ENCODE measurements at regions not wholly inside any gene's neighbourhood (a gene's known extent, or its start where the extent isn't known, plus 50 kb on each side); places are given as distances from the start of the nearest gene placed in this dataset.
A peak's percentile ranks its signal among the peaks of the same experiment; 100 is the strongest.

DNA sequence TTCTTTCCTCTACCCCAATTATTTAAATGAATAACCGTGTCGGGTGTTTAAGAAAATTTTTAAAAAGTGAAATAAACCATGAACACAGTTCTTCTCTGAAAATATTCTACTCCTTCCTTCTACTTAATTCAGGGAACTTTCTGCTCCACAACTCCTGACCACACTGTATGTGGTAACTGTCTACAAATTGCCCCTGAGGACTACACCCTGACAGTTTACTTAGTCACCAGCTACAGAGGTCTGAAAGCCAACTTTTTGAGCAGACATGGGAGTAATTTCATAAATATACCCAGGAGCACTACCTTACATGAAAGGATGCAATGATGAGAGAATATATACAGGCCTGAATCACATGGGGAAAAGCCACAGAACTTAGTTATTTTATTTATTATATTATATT is 523.2 kb upstream of the SORCS1 start:
- BruUV-seq (replicated peaks), result no TSS peak
- peaks cover 16% of the 10 kb centered on the region for H3K4me1 Mint-ChIP-seq (ENCODE audit: insufficient read depth, unreplicated experiment)
- no peak overlapping the region for H3K4me3 Mint-ChIP-seq (ENCODE audit: unreplicated experiment)
- H3K36me3 Mint-ChIP-seq (ENCODE audit: insufficient read depth, unreplicated experiment), result no peaks in the 10 kb centered on the region
- no peaks in the 10 kb centered on the region for H3K27me3 Mint-ChIP-seq (ENCODE audit: insufficient read depth, unreplicated experiment)
- CTCF ChIA-PET, result no interaction called here
- intact Hi-C loops (cut with micrococcal nuclease), result no loop called here
- H3K9me3 Mint-ChIP-seq (ENCODE audit: unreplicated experiment), result no peaks in the 10 kb centered on the region
- peak overlapping the region; percentile 53 for H3K27ac Mint-ChIP-seq (ENCODE audit: low read depth, unreplicated experiment)
- POLR2A ChIA-PET, result no interaction called here
- DNase-seq (ENCODE audit: unreplicated experiment), result peak; percentile 31
- TF ChIP-seq, protein P1, sequence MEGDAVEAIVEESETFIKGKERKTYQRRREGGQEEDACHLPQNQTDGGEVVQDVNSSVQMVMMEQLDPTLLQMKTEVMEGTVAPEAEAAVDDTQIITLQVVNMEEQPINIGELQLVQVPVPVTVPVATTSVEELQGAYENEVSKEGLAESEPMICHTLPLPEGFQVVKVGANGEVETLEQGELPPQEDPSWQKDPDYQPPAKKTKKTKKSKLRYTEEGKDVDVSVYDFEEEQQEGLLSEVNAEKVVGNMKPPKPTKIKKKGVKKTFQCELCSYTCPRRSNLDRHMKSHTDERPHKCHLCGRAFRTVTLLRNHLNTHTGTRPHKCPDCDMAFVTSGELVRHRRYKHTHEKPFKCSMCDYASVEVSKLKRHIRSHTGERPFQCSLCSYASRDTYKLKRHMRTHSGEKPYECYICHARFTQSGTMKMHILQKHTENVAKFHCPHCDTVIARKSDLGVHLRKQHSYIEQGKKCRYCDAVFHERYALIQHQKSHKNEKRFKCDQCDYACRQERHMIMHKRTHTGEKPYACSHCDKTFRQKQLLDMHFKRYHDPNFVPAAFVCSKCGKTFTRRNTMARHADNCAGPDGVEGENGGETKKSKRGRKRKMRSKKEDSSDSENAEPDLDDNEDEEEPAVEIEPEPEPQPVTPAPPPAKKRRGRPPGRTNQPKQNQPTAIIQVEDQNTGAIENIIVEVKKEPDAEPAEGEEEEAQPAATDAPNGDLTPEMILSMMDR (IDR thresholded peaks at IDR 0.05; ENCODE audit: unreplicated experiment), result no peak

DNA sequence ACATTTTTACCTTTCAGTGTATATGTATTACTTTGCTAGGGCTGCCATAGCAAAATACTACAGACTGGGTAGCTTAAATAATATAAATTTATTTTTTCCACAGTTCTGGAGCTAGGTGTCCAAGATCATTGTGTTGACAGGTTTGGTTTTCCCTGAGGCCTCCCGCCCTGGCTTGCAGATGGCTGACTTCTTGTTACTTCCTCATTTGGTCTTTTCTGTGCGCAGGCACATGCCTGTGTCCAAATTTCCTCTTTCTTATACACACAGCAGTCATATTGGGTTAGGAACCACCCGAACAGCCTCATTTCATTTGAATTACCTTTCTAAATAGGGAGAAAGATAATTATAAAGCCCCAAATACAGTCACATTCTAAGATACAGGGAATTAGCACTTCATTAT is 521.6 kb upstream of the SORCS1 start:
- no peak overlapping the region for H3K27ac Mint-ChIP-seq (ENCODE audit: low read depth, unreplicated experiment)
- no TSS peak for BruUV-seq (replicated peaks)
- no peak for DNase-seq (ENCODE audit: unreplicated experiment)
- H3K27me3 Mint-ChIP-seq (ENCODE audit: insufficient read depth, unreplicated experiment), result no peaks in the 10 kb centered on the region
- intact Hi-C loops (cut with micrococcal nuclease), result no loop called here
- CTCF ChIA-PET, result no interaction called here
- TF ChIP-seq, protein P1 (IDR thresholded peaks at IDR 0.05; ENCODE audit: unreplicated experiment), result no peak
- no peaks in the 10 kb centered on the region for H3K9me3 Mint-ChIP-seq (ENCODE audit: unreplicated experiment)
- peaks cover 16% of the 10 kb centered on the region for H3K4me1 Mint-ChIP-seq (ENCODE audit: insufficient read depth, unreplicated experiment)
- H3K36me3 Mint-ChIP-seq (ENCODE audit: insufficient read depth, unreplicated experiment), result no peaks in the 10 kb centered on the region
- no peak overlapping the region for H3K4me3 Mint-ChIP-seq (ENCODE audit: unreplicated experiment)
- POLR2A ChIA-PET, result no interaction called here

DNA sequence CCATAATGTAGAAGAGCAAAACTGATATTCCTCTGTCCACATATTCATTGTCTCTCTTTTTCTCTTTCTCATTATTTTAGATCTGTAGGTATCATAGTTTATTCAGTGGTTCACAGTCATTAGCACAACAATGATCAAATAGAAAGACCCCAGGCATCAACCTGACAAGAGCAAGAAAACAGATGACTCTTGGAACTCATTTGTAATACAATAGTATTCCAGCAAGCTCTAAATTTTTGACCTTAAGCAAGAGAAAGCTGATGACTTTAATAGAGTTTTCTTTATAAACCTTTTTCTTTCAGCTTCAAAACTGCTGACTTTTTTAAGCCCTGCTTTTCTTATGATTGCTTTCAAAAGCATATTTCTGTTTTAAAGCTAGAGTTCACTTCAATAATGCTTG is 507.5 kb upstream of the SORCS1 start:
- intact Hi-C loops (cut with micrococcal nuclease), result no loop called here
- CTCF ChIA-PET, result interaction anchor here (0.6 kb wide), 1 partner anchor 966 kb away, joined by 5 read pairs; no protein-coding TSS in a partner anchor

DNA sequence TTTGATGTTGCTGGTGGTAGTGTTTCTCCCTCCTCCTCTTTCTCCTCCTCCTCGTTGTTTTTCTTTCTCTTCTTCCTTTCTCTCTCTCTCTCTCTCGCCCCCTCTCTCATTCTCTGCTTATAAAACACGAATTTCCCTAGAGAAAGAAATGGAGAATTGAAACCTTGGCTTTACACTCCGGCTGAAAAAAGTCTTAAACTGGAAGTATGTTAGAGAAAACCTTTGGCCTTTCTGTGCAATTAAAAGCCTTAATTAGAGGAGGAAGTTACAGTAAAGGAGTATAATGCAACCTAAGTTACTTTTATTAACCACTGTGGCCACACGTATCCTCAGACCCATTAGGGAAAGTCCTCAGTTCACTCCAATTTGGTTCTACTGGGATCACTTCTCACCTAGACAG is 501.7 kb upstream of the SORCS1 start:
- DNase-seq (ENCODE audit: unreplicated experiment), result no peak
- TF ChIP-seq, protein P1 (IDR thresholded peaks at IDR 0.05; ENCODE audit: unreplicated experiment), result no peak
- Mint-ChIP-seq H3K27me3 (ENCODE audit: insufficient read depth, unreplicated experiment) (no peaks in the 10 kb centered on the region), H3K4me3 (ENCODE audit: unreplicated experiment) (no peak overlapping the region), H3K27ac (ENCODE audit: low read depth, unreplicated experiment) (no peak overlapping the region), H3K36me3 (ENCODE audit: insufficient read depth, unreplicated experiment) (no peaks in the 10 kb centered on the region), H3K9me3 (ENCODE audit: unreplicated experiment) (no peaks in the 10 kb centered on the region), H3K4me1 (ENCODE audit: insufficient read depth, unreplicated experiment) (no peaks in the 10 kb centered on the region)
- CTCF ChIA-PET, result no interaction called here
- BruUV-seq (replicated peaks), result no TSS peak
- POLR2A ChIA-PET, result no interaction called here
- intact Hi-C loops (cut with micrococcal nuclease), result no loop called here

More for the DNA sequence above, 507.5 kb upstream of the SORCS1 start:
- peaks cover 5% of the 10 kb centered on the region for H3K36me3 Mint-ChIP-seq (ENCODE audit: insufficient read depth, unreplicated experiment)
- H3K27me3 Mint-ChIP-seq (ENCODE audit: insufficient read depth, unreplicated experiment), result no peaks in the 10 kb centered on the region
- no peak overlapping the region for H3K27ac Mint-ChIP-seq (ENCODE audit: low read depth, unreplicated experiment)
- no peak for DNase-seq (ENCODE audit: unreplicated experiment)
- BruUV-seq (replicated peaks), result no TSS peak
- H3K4me3 Mint-ChIP-seq (ENCODE audit: unreplicated experiment), result no peak overlapping the region
- no peaks in the 10 kb centered on the region for H3K9me3 Mint-ChIP-seq (ENCODE audit: unreplicated experiment)
- POLR2A ChIA-PET, result no interaction called here
- H3K4me1 Mint-ChIP-seq (ENCODE audit: insufficient read depth, unreplicated experiment), result no peaks in the 10 kb centered on the region
- TF ChIP-seq, protein P1 (IDR thresholded peaks at IDR 0.05; ENCODE audit: unreplicated experiment), result no peak

Data from MCF 10A (cell line).